ENCODE measurements at regions not wholly inside any gene's neighbourhood (a gene's known extent, or its start where the extent isn't known, plus 50 kb on each side); places are given as distances from the start of the nearest gene placed in this dataset.
"Not testable (repeated sequence)": the region's sequence is repeated elsewhere in the genome, so short reads cannot be mapped to it uniquely, and the experiment has no call there.

- no peaks in the 10 kb centered on the region for H3K4me1 ChIP-seq
- H3K9me3 ChIP-seq: peaks cover 0 to 6% of the 10 kb centered on the region in 2 donors
- no peak for TF ChIP-seq CTCF (IDR thresholded peaks at IDR 0.05)
- H3K36me3 ChIP-seq: no peaks in the 10 kb centered on the region
- H3K27me3 ChIP-seq: no peaks in the 10 kb centered on the region
- no peak overlapping the region for H3K27ac ChIP-seq
- DNase-seq (ENCODE audit: low spot score): no peak
- H3K4me3 ChIP-seq: no peak overlapping the region
Observed at GRCh38 chrX:1743663-1744062, 128.8 kb downstream of the ASMT start.

GRCh38 chrX:1748408-1748807 is 133.5 kb downstream of the ASMT start:
- Histone ChIP-seq H3K36me3 (no peaks in the 10 kb centered on the region), H3K27ac (no peak overlapping the region), H3K4me1 (no peaks in the 10 kb centered on the region), H3K9me3 (peaks cover 0 to 9% of the 10 kb centered on the region in 2 donors), H3K27me3 (no peaks in the 10 kb centered on the region), H3K4me3 (no peak overlapping the region)
- DNase-seq (ENCODE audit: low spot score): no peak
- no peak for TF ChIP-seq CTCF (IDR thresholded peaks at IDR 0.05)

- H3K4me3 ChIP-seq: no peak overlapping the region
- no peak for DNase-seq (ENCODE audit: low spot score)
- no peaks in the 10 kb centered on the region for H3K27me3 ChIP-seq
- no peaks in the 10 kb centered on the region for H3K4me1 ChIP-seq
- H3K36me3 ChIP-seq: no peaks in the 10 kb centered on the region
- H3K9me3 ChIP-seq: peaks cover 0 to 9% of the 10 kb centered on the region in 2 donors
- TF ChIP-seq CTCF (IDR thresholded peaks at IDR 0.05): no peak
- no peak overlapping the region for H3K27ac ChIP-seq
Observed at GRCh38 chrX:1749499-1749898, 134.6 kb downstream of the ASMT start.

GRCh38 chrX:1750267-1750666 is 135.4 kb downstream of the ASMT start:
- Histone ChIP-seq H3K9me3 (peaks cover 0 to 9% of the 10 kb centered on the region in 2 donors), H3K27me3 (no peaks in the 10 kb centered on the region), H3K4me1 (no peaks in the 10 kb centered on the region), H3K36me3 (no peaks in the 10 kb centered on the region), H3K27ac (no peak overlapping the region), H3K4me3 (no peak overlapping the region)
- DNase-seq (ENCODE audit: low spot score): no peak
- no peak for TF ChIP-seq CTCF (IDR thresholded peaks at IDR 0.05)

- no peaks in the 10 kb centered on the region for H3K36me3 ChIP-seq
- H3K27ac ChIP-seq: no peak overlapping the region
- no peak overlapping the region for H3K4me3 ChIP-seq
- H3K4me1 ChIP-seq: no peaks in the 10 kb centered on the region
- DNase-seq (ENCODE audit: low spot score): no peak
- H3K9me3 ChIP-seq: peaks cover 0 to 16% of the 10 kb centered on the region in 2 donors
- no peaks in the 10 kb centered on the region for H3K27me3 ChIP-seq
- no peak for TF ChIP-seq CTCF (IDR thresholded peaks at IDR 0.05)
Observed at GRCh38 chrX:1751781-1752180, 136.9 kb downstream of the ASMT start.

- not testable (repeated sequence) for H3K36me3 ChIP-seq; H3K27ac ChIP-seq; H3K4me1 ChIP-seq; H3K27me3 ChIP-seq; H3K4me3 ChIP-seq; DNase-seq (ENCODE audit: low spot score)
- H3K9me3 ChIP-seq: peaks cover 0 to 24% of the 10 kb centered on the region in 2 donors
Observed at GRCh38 chrX:1752799-1753198, 137.9 kb downstream of the ASMT start.
